ENCODE measurements at regions not wholly inside any gene's neighbourhood (a gene's known extent, or its start where the extent isn't known, plus 50 kb on each side); places are given as distances from the start of the nearest gene placed in this dataset.

DNA sequence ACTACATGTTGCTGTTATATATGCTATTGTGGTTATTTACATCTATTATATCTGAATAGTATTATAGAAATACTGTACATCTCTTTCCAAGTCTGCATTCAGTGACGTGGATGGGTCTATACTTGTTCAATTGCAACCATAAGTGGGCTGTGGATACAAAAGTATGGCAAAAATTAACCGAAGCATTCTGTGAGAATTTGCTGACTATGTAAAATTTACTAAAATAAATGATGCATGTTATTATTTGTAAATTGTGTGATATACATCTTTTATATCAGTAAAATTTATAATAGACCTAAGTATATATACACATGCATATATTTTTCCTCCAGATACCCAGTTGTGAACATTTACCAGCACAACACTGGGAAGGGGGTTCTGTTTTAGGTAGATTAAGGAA lies 215.1 kb downstream of the NECTIN3 start:
- Histone ChIP-seq H3K9me3 (ENCODE audit: severe bottlenecking) (no peaks in the 10 kb centered on the region), H3K27me3 (ENCODE audit: insufficient read depth, poor library complexity, severe bottlenecking) (no peaks in the 10 kb centered on the region), H3K36me3 (ENCODE audit: low read depth) (no peaks in the 10 kb centered on the region), H3K4me3 (ENCODE audit: severe bottlenecking) (no peak overlapping the region), H3K27ac (ENCODE audit: poor library complexity, severe bottlenecking) (no peak overlapping the region), H3K4me1 (ENCODE audit: insufficient read depth, poor library complexity, severe bottlenecking) (no peaks in the 10 kb centered on the region)
- TF ChIP-seq, protein P1, sequence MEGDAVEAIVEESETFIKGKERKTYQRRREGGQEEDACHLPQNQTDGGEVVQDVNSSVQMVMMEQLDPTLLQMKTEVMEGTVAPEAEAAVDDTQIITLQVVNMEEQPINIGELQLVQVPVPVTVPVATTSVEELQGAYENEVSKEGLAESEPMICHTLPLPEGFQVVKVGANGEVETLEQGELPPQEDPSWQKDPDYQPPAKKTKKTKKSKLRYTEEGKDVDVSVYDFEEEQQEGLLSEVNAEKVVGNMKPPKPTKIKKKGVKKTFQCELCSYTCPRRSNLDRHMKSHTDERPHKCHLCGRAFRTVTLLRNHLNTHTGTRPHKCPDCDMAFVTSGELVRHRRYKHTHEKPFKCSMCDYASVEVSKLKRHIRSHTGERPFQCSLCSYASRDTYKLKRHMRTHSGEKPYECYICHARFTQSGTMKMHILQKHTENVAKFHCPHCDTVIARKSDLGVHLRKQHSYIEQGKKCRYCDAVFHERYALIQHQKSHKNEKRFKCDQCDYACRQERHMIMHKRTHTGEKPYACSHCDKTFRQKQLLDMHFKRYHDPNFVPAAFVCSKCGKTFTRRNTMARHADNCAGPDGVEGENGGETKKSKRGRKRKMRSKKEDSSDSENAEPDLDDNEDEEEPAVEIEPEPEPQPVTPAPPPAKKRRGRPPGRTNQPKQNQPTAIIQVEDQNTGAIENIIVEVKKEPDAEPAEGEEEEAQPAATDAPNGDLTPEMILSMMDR (IDR thresholded peaks at IDR 0.05; ENCODE audit: poor library complexity, severe bottlenecking) = no peak
- ATAC-seq (ENCODE audit: low read depth) = no peak
- no peak for DNase-seq (ENCODE audit: low spot score)

DNA sequence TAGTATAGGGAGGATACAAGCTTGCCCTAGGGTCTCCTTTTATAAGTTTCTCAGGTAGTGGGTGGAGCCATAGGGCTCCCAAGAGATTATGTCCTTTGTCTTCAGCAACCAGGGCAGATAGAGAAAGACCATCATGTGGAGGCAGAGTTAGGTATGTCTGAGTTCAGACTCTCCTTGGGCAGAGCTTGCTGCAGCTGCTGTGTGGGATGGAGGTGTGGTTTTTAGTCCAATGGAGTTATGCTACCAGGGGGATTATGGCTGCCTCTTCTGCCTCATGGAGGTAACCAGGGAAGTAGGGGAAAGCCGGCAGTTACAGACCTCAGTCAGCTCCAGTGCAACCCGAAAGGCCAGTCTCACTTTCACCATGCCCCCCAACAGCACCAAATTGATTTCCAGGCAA lies 220.5 kb downstream of the NECTIN3 start:
- H3K4me3 ChIP-seq (ENCODE audit: severe bottlenecking) = no peak overlapping the region
- no peaks in the 10 kb centered on the region for H3K4me1 ChIP-seq (ENCODE audit: insufficient read depth, poor library complexity, severe bottlenecking)
- TF ChIP-seq, protein P1 (IDR thresholded peaks at IDR 0.05; ENCODE audit: poor library complexity, severe bottlenecking) = no peak

DNA sequence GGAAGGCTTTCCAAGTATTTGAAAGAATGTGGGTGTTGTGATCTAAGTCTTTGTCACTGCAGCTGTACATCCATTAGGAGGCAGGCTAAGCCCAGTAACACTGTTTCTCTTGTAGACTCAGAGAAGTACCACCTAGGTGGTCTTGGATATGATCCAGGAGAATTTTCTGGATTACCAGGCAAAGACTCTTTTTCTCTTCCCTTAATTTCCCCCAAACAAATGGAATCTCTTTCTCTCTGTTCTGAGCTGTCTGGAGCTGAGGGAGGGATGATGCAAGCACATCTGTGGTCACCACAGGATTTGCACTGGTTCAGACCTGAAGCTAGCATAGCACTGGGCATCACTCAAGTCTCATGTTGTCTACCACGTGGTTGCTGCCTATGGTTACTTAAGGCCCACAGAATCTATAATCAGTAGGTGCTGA lies 227.6 kb downstream of the NECTIN3 start:
- Histone ChIP-seq H3K4me3 (ENCODE audit: severe bottlenecking) (no peak overlapping the region), H3K9me3 (ENCODE audit: severe bottlenecking) (no peaks in the 10 kb centered on the region), H3K27ac (ENCODE audit: poor library complexity, severe bottlenecking) (no peak overlapping the region), H3K4me1 (ENCODE audit: insufficient read depth, poor library complexity, severe bottlenecking) (no peaks in the 10 kb centered on the region), H3K27me3 (ENCODE audit: insufficient read depth, poor library complexity, severe bottlenecking) (no peaks in the 10 kb centered on the region), H3K36me3 (ENCODE audit: low read depth) (no peaks in the 10 kb centered on the region)
- ATAC-seq (ENCODE audit: low read depth) (no peak), DNase-seq (ENCODE audit: low spot score) (no peak)
- TF ChIP-seq, protein P1 (IDR thresholded peaks at IDR 0.05; ENCODE audit: poor library complexity, severe bottlenecking) = no peak

More for the DNA sequence above, 220.5 kb downstream of the NECTIN3 start:
- ATAC-seq (ENCODE audit: low read depth) (no peak), DNase-seq (ENCODE audit: low spot score) (no peak)
- Histone ChIP-seq H3K27me3 (ENCODE audit: insufficient read depth, poor library complexity, severe bottlenecking) (no peaks in the 10 kb centered on the region), H3K27ac (ENCODE audit: poor library complexity, severe bottlenecking) (no peak overlapping the region), H3K36me3 (ENCODE audit: low read depth) (no peaks in the 10 kb centered on the region), H3K9me3 (ENCODE audit: severe bottlenecking) (no peaks in the 10 kb centered on the region)

DNA sequence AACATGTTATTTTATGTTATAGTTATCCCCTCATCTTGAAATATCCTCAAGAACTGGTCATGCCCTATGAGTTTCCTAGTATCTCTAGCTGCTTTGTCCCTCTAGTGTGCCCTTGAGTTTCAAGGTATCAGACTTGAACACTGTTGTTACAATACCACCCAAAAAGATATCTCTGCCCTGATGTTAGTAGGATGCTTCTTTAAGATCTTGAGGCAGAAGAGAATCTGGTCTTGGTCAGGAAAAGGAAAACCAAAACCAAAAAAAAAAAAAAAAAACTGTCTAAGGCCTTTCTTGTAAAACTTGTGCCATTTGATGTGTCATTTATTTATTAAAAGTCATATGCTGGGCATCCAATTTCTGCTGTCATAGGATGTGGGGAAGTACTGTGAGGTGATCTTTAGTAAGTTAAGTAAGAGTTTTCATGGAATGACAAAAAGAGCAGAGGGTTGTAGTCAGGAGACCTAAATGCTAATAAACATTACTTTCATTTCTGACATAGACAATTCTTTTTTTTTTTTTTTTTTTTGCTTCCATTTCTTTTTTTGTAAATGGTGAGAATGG lies 229.7 kb downstream of the NECTIN3 start:
- Histone ChIP-seq H3K36me3 (ENCODE audit: low read depth) (no peaks in the 10 kb centered on the region), H3K4me3 (ENCODE audit: severe bottlenecking) (no peak overlapping the region), H3K27me3 (ENCODE audit: insufficient read depth, poor library complexity, severe bottlenecking) (no peaks in the 10 kb centered on the region), H3K9me3 (ENCODE audit: severe bottlenecking) (no peaks in the 10 kb centered on the region), H3K27ac (ENCODE audit: poor library complexity, severe bottlenecking) (no peak overlapping the region), H3K4me1 (ENCODE audit: insufficient read depth, poor library complexity, severe bottlenecking) (no peaks in the 10 kb centered on the region)
- TF ChIP-seq, protein P1 (IDR thresholded peaks at IDR 0.05; ENCODE audit: poor library complexity, severe bottlenecking) = no peak
- DNase-seq (ENCODE audit: low spot score) = no peak
- no peak for ATAC-seq (ENCODE audit: low read depth)

DNA sequence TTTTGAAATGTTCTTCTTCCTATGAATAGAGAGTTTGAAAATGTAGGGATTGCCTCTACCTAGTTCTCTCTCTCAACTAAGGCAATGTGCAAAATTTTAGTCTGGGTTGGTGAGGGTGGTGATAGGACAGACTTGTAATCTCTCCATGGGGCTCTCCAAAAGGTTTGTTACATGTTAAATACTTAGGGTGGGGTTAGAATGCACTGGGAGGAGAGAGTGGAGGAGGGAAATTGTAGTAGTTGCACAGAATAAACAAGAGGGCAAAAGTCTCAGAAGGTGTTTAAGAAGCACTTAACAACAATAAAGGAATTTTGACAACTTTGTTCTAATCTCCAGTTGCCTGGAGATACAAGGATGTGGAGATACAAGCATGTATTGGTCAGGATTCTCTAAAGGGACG lies 230.4 kb downstream of the NECTIN3 start:
- Histone ChIP-seq H3K27ac (ENCODE audit: poor library complexity, severe bottlenecking) (no peak overlapping the region), H3K27me3 (ENCODE audit: insufficient read depth, poor library complexity, severe bottlenecking) (no peaks in the 10 kb centered on the region), H3K4me1 (ENCODE audit: insufficient read depth, poor library complexity, severe bottlenecking) (no peaks in the 10 kb centered on the region), H3K36me3 (ENCODE audit: low read depth) (no peaks in the 10 kb centered on the region), H3K4me3 (ENCODE audit: severe bottlenecking) (no peak overlapping the region), H3K9me3 (ENCODE audit: severe bottlenecking) (no peaks in the 10 kb centered on the region)
- no peak for DNase-seq (ENCODE audit: low spot score)
- TF ChIP-seq, protein P1 (IDR thresholded peaks at IDR 0.05; ENCODE audit: poor library complexity, severe bottlenecking) = no peak
- no peak for ATAC-seq (ENCODE audit: low read depth)
